Epithelial cell of proximal tubule (primary cell): ENCODE measurements at regions not wholly inside any gene's neighbourhood (a gene's known extent, or its start where the extent isn't known, plus 50 kb on each side); places are given as distances from the start of the nearest gene placed in this dataset.

Experiments used
- DNase-seq: peaks from one replicate; pipeline ENCODE4 v3.0.0-alpha.2; 2011; ENCODE audit warnings: low read depth
- H3K4me3 ChIP-seq: 2 replicates; pipeline ENCODE4 v1.5.1; 2011; ENCODE audit warnings: low read depth, mild to moderate bottlenecking, low read length
- TF ChIP-seq, protein P1 (sequence below): conservative IDR thresholded peaks from 2 replicates; pipeline ENCODE4 v1.5.1; 2012; ENCODE audit warnings: low read depth, mild to moderate bottlenecking, low read length

GRCh38 chr6:134105940-134106339 is 53.5 kb upstream of the SLC2A12 start:
- TF ChIP-seq, protein P1, sequence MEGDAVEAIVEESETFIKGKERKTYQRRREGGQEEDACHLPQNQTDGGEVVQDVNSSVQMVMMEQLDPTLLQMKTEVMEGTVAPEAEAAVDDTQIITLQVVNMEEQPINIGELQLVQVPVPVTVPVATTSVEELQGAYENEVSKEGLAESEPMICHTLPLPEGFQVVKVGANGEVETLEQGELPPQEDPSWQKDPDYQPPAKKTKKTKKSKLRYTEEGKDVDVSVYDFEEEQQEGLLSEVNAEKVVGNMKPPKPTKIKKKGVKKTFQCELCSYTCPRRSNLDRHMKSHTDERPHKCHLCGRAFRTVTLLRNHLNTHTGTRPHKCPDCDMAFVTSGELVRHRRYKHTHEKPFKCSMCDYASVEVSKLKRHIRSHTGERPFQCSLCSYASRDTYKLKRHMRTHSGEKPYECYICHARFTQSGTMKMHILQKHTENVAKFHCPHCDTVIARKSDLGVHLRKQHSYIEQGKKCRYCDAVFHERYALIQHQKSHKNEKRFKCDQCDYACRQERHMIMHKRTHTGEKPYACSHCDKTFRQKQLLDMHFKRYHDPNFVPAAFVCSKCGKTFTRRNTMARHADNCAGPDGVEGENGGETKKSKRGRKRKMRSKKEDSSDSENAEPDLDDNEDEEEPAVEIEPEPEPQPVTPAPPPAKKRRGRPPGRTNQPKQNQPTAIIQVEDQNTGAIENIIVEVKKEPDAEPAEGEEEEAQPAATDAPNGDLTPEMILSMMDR = no peak
- no peak for DNase-seq
- no peak overlapping the region for H3K4me3 ChIP-seq

DNA sequence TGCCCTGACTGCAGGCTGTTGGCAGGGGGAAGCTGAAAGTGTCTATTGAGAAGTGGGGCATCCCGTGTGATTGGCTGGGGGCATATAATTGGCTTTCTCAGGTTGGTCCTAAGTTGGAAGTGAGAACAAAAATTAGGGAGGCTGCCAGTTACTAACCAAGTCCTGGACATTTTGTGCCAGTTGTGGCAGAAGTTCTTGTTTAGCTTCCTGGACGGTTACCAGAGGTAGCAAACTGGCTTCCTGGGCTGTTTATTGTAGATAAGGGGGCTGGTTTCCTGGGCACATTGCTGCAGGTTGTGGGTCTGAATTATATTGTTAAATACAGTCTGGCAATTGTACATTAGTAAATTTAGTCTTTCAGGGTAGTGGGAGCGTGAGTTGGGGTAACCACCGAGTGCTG is 50.6 kb upstream of the SLC2A12 start:
- TF ChIP-seq, protein P1 = no peak
- no peak overlapping the region for H3K4me3 ChIP-seq
- no peak for DNase-seq
